Parathyroid adenoma (tissue), 2 donors: ENCODE measurements at regions not wholly inside any gene's neighbourhood (a gene's known extent, or its start where the extent isn't known, plus 50 kb on each side); places are given as distances from the start of the nearest gene placed in this dataset.

Source experiments
- H2AFZ ChIP-seq: fragments of 300-600 bp; sonication (generic); one replicate; pipeline ENCODE4 v1.7.0; 2017; ENCODE audit warnings: antibody characterized with exemption, mild to moderate bottlenecking
- H3K27ac ChIP-seq: fragments of 300-600 bp; sonication (generic); one replicate; pipeline ENCODE4 v1.7.0; 2017
- H3K27me3 ChIP-seq: fragments of 300-600 bp; sonication (generic); one replicate; pipeline ENCODE4 v1.7.0; 2017; ENCODE audit warnings: low read length; ENCODE audit not compliant: control insufficient read depth, insufficient read depth
- H3K36me3 ChIP-seq: fragments of 300-600 bp; sonication (generic); one replicate; pipeline ENCODE4 v1.7.0; 2017; ENCODE audit warnings: low read length; ENCODE audit not compliant: control insufficient read depth, insufficient read depth
- H3K4me1 ChIP-seq: fragments of 300-600 bp; sonication (generic); one replicate; pipeline ENCODE4 v1.7.0; 2017; ENCODE audit warnings: control low read depth
- H3K4me2 ChIP-seq: fragments of 300-600 bp; sonication (generic); one replicate; pipeline ENCODE4 v1.7.0; 2017; ENCODE audit warnings: low read length
- H3K4me3 ChIP-seq: fragments of 300-600 bp; sonication (generic); one replicate; pipeline ENCODE4 v1.7.0; 2017; ENCODE audit warnings: low read depth, low read length
- H3K79me2 ChIP-seq: fragments of 300-600 bp; sonication (generic); one replicate; pipeline ENCODE4 v1.7.0; 2017; ENCODE audit warnings: control low read depth
- H3K9ac ChIP-seq: fragments of 300-600 bp; sonication (generic); one replicate; pipeline ENCODE4 v1.7.0; 2017; ENCODE audit warnings: mild to moderate bottlenecking
- H3K9me3 ChIP-seq: fragments of 300-600 bp; sonication (generic); one replicate; pipeline ENCODE4 v1.7.0; 2017; ENCODE audit warnings: low read length; ENCODE audit not compliant: control insufficient read depth
- CTCF ChIP-seq: fragments of 300-600 bp; sonication (generic); IDR thresholded peaks from one replicate; pipeline ENCODE4 v1.7.0; 2017; ENCODE audit warnings: antibody characterized with exemption, mild to moderate bottlenecking
- donor health status: primary hyperparathyroidism.

- Histone ChIP-seq H3K27me3 (no peaks in the 10 kb centered on the region), H3K9ac (no peak overlapping the region), H3K9me3 (no peaks in the 10 kb centered on the region), H3K4me1 (no peaks in the 10 kb centered on the region), H2AFZ (no peak overlapping the region), H3K4me2 (no peak overlapping the region), H3K79me2 (no peaks in the 10 kb centered on the region), H3K27ac (no peak overlapping the region), H3K36me3 (no peaks in the 10 kb centered on the region), H3K4me3 (no peak overlapping the region)
- TF ChIP-seq CTCF, result no peak
Observed at GRCh38 chr14:29316936-29317335, 550.3 kb downstream of the FOXG1 start.

GRCh38 chr14:29317423-29317822 lies 550.8 kb downstream of the FOXG1 start:
- TF ChIP-seq CTCF, result no peak
- Histone ChIP-seq H3K27ac (no peak overlapping the region), H3K4me1 (no peaks in the 10 kb centered on the region), H3K79me2 (no peaks in the 10 kb centered on the region), H3K9me3 (no peaks in the 10 kb centered on the region), H3K36me3 (no peaks in the 10 kb centered on the region), H2AFZ (no peak overlapping the region), H3K4me2 (no peak overlapping the region), H3K27me3 (no peaks in the 10 kb centered on the region), H3K9ac (no peak overlapping the region), H3K4me3 (no peak overlapping the region)

- Histone ChIP-seq H3K9me3 (no peaks in the 10 kb centered on the region), H3K27me3 (no peaks in the 10 kb centered on the region), H3K4me3 (no peak overlapping the region), H3K9ac (no peak overlapping the region), H3K4me2 (no peak overlapping the region), H3K27ac (no peak overlapping the region), H3K4me1 (no peaks in the 10 kb centered on the region), H2AFZ (no peak overlapping the region), H3K79me2 (no peaks in the 10 kb centered on the region), H3K36me3 (no peaks in the 10 kb centered on the region)
- TF ChIP-seq CTCF, result no peak
Observed at GRCh38 chr14:29320286-29320685, 553.7 kb downstream of the FOXG1 start.

GRCh38 chr14:29321646-29322045 lies 555.1 kb downstream of the FOXG1 start:
- H3K27ac ChIP-seq, result no peak overlapping the region
- H3K36me3 ChIP-seq, result no peaks in the 10 kb centered on the region
- H3K4me2 ChIP-seq, result no peak overlapping the region
- H2AFZ ChIP-seq, result no peak overlapping the region
- no peak overlapping the region for H3K4me3 ChIP-seq
- TF ChIP-seq CTCF, result no peak
- no peaks in the 10 kb centered on the region for H3K4me1 ChIP-seq
- no peaks in the 10 kb centered on the region for H3K27me3 ChIP-seq
- no peak overlapping the region for H3K9ac ChIP-seq
- no peaks in the 10 kb centered on the region for H3K9me3 ChIP-seq
- no peaks in the 10 kb centered on the region for H3K79me2 ChIP-seq

- Histone ChIP-seq H3K27ac (no peak overlapping the region), H3K9ac (no peak overlapping the region), H3K9me3 (no peaks in the 10 kb centered on the region), H3K79me2 (no peaks in the 10 kb centered on the region), H2AFZ (no peak overlapping the region), H3K4me2 (no peak overlapping the region), H3K4me3 (no peak overlapping the region), H3K36me3 (no peaks in the 10 kb centered on the region), H3K4me1 (no peaks in the 10 kb centered on the region), H3K27me3 (no peaks in the 10 kb centered on the region)
- TF ChIP-seq CTCF, result no peak
Observed at GRCh38 chr14:29339494-29340172, 573.0 kb downstream of the FOXG1 start.
